ENCODE measurements at regions not wholly inside any gene's neighbourhood (a gene's known extent, or its start where the extent isn't known, plus 50 kb on each side); places are given as distances from the start of the nearest gene placed in this dataset.

DNA sequence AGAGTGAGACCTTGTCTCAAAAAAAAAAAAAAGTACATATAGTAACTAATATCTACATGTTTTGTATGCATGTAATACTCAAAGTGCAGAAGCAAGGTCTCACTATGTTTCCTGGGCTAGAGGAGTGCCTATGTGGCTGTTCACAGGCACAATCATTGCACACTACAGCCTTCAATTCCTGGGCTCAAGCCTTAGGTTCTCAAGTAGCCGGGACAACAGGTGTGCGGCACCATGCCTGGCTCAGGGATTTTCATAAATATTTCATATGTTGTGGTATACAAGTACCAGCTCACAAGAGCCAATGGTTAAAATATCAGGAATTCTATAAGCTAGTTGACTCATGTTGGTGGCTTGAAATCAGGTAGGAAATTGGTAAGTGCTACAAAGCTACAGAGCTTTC is 94.8 kb downstream of the LARP7 start:
- intact Hi-C loops (cut with DNase I), result no loop called here
- Histone ChIP-seq H3K27me3 (no peaks in the 10 kb centered on the region), H3K27ac (no peak overlapping the region), H3K36me3 (no peaks in the 10 kb centered on the region), H3K9me3 (no peaks in the 10 kb centered on the region), H3K4me1 (no peaks in the 10 kb centered on the region), H3K4me3 (no peak overlapping the region)
- FAIRE-seq (no peak), ATAC-seq (no peak), DNase-seq (no peak)
- TF ChIP-seq, protein P1, sequence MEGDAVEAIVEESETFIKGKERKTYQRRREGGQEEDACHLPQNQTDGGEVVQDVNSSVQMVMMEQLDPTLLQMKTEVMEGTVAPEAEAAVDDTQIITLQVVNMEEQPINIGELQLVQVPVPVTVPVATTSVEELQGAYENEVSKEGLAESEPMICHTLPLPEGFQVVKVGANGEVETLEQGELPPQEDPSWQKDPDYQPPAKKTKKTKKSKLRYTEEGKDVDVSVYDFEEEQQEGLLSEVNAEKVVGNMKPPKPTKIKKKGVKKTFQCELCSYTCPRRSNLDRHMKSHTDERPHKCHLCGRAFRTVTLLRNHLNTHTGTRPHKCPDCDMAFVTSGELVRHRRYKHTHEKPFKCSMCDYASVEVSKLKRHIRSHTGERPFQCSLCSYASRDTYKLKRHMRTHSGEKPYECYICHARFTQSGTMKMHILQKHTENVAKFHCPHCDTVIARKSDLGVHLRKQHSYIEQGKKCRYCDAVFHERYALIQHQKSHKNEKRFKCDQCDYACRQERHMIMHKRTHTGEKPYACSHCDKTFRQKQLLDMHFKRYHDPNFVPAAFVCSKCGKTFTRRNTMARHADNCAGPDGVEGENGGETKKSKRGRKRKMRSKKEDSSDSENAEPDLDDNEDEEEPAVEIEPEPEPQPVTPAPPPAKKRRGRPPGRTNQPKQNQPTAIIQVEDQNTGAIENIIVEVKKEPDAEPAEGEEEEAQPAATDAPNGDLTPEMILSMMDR (IDR thresholded peaks at IDR 0.05), result no peak
- 92 to 98% methylated on average over 2 of the region's 2 CpGs for WGBS, 2 donors

DNA sequence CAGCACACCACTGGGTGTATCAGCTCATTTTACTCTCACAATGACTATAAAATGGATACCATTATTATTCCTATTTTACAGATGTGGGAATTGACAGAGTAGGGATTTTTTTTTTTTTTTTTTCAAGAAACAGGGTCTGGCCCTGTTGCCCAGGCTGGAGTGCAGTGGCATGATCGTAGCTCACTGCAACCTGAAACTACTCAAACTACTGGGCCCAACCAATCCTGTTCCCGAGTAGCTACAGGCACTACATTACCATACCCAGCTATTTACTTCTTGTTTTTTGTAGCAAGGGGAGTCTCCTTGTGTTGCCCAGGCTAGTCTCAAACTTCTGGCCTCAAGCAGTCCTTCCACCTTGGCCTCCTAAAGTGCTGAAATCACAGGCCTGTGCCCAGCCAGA is 95.2 kb downstream of the LARP7 start:
- H3K36me3 ChIP-seq, result no peaks in the 10 kb centered on the region
- TF ChIP-seq, protein P1 (IDR thresholded peaks at IDR 0.05), result no peak
- H3K27me3 ChIP-seq, result no peaks in the 10 kb centered on the region
- H3K9me3 ChIP-seq, result no peaks in the 10 kb centered on the region
- ATAC-seq (no peak), FAIRE-seq (no peak), DNase-seq (no peak)
- H3K4me1 ChIP-seq, result no peaks in the 10 kb centered on the region
- intact Hi-C loops (cut with DNase I), result no loop called here
- 58 to 77% methylated on average over 2 of the region's 2 CpGs for WGBS, 2 donors
- no peak overlapping the region for H3K4me3 ChIP-seq
- no peak overlapping the region for H3K27ac ChIP-seq

DNA sequence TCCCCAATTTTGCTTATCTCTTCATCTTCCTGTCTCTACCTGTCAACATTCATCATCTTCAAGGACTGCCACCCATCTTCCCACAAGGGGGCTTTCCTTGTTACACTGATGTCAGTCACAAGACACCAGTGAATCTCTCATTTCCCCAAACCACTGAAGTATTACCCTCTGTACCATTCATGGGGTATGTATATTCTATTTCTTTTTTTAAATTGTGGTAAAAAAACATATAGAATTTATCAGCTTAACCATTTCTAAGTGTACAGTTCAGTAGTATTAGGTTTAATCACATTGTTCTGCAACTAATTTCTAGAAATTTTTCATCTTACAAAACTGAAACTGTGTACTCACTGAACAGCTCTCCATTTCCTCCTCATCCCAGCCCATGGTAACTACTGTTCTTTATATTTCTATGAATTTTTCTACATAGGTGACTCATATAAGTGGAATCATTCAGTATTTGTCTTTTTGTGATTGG is 98.6 kb downstream of the LARP7 start:
- Histone ChIP-seq H3K36me3 (no peaks in the 10 kb centered on the region), H3K27me3 (no peaks in the 10 kb centered on the region), H3K27ac (no peak overlapping the region), H3K9me3 (no peaks in the 10 kb centered on the region), H3K4me3 (no peak overlapping the region), H3K4me1 (no peaks in the 10 kb centered on the region)
- ATAC-seq (no peak), DNase-seq (no peak), FAIRE-seq (no peak)
- intact Hi-C loops (cut with DNase I), result no loop called here
- TF ChIP-seq, protein P1 (IDR thresholded peaks at IDR 0.05), result no peak

DNA sequence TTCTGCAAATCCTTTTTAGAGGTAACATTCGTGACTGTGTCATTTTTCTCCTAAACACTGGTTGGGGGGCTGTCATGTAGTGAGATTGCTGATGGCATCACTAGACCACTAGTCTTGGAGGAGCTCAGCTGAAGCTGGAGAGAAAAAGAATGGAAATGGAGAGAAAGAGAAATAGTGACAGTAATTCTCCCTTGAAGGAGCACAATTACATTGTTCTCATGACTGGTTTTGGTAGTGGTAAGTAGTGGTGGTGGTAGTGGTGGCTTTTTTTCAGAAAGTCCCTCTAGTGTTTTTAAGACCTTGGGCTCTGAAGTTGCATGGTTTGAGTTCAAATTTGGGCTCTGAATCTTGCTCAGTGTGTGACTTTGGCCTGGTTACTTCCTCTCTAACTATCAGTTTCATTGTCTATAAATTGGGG is 99.8 kb downstream of the LARP7 start:
- DNase-seq (no peak), ATAC-seq (no peak), FAIRE-seq (no peak)
- Histone ChIP-seq H3K27ac (no peak overlapping the region), H3K4me1 (no peaks in the 10 kb centered on the region), H3K4me3 (no peak overlapping the region), H3K9me3 (no peaks in the 10 kb centered on the region), H3K36me3 (no peaks in the 10 kb centered on the region), H3K27me3 (no peaks in the 10 kb centered on the region)
- intact Hi-C loops (cut with DNase I), result no loop called here
- TF ChIP-seq, protein P1 (IDR thresholded peaks at IDR 0.05), result no peak
- 29 to 38% methylated on average over 1 of the region's 1 CpG for WGBS, 2 donors

DNA sequence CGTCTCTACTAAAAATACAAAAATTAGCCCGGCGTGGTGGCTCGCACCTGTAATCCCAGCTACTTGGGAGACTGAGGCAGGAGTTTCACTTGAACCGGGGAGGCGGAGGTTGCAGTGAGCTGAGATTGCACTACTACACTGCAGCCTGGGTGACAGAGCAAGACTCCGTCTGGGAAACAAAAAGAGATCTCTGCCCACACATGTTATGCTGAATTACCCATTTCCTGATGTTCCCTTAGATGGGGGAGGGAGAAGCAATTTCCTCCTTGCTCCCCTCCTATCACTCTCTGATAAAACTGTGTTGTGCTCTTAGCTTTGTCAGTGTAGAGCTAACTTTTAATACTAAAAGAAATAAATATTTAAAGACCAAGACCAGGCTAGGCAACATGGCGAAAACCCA is 102.5 kb downstream of the LARP7 start:
- WGBS, 2 donors, result 78 to 81% methylated on average over 8 of the region's 8 CpGs
- TF ChIP-seq, protein P1 (IDR thresholded peaks at IDR 0.05), result no peak
- ATAC-seq (no peak), DNase-seq (no peak), FAIRE-seq (no peak)
- Histone ChIP-seq H3K27ac (no peak overlapping the region), H3K4me3 (no peak overlapping the region), H3K9me3 (no peaks in the 10 kb centered on the region), H3K36me3 (no peaks in the 10 kb centered on the region), H3K4me1 (no peaks in the 10 kb centered on the region), H3K27me3 (no peaks in the 10 kb centered on the region)
- intact Hi-C loops (cut with DNase I), result no loop called here
